ENCODE measurements at regions not wholly inside any gene's neighbourhood (a gene's known extent, or its start where the extent isn't known, plus 50 kb on each side); places are given as distances from the start of the nearest gene placed in this dataset.
"Not testable (repeated sequence)": the region's sequence is repeated elsewhere in the genome, so short reads cannot be mapped to it uniquely, and the experiment has no call there.

- DNase-seq, result no peak
Observed at GRCh38 chr9:104334549-104334948, 169.5 kb upstream of the OR13F1 start.

GRCh38 chr9:104339692-104340091 lies 164.4 kb upstream of the OR13F1 start:
- DNase-seq, result no peak

- no peak for DNase-seq
Observed at GRCh38 chr9:104342552-104342951, 161.5 kb upstream of the OR13F1 start.

- no peak for DNase-seq
Observed at GRCh38 chr9:104345061-104345460, 159.0 kb upstream of the OR13F1 start.

GRCh38 chr9:104350541-104350940 lies 153.5 kb upstream of the OR13F1 start:
- DNase-seq, result no peak

- no peak for DNase-seq
Observed at GRCh38 chr9:104351726-104352125, 152.3 kb upstream of the OR13F1 start.

GRCh38 chr9:104361207-104361606 lies 142.9 kb upstream of the OR13F1 start:
- DNase-seq, result no peak

GRCh38 chr9:104362912-104363472 lies 141.1 kb upstream of the OR13F1 start:
- no peak for DNase-seq

- no peak for DNase-seq
Observed at GRCh38 chr9:104367507-104367906, 136.6 kb upstream of the OR13F1 start.

GRCh38 chr9:104368318-104368717 lies 135.7 kb upstream of the OR13F1 start:
- DNase-seq, result not testable (repeated sequence)

GRCh38 chr9:104374711-104375110 lies 129.4 kb upstream of the OR13F1 start:
- no peak for DNase-seq

- no peak for DNase-seq
Observed at GRCh38 chr9:104386013-104386412, 118.0 kb upstream of the OR13F1 start.

- peak; percentile 1 for DNase-seq
Observed at GRCh38 chr9:104386425-104387069, 117.5 kb upstream of the OR13F1 start.

GRCh38 chr9:104388071-104388470 lies 116.0 kb upstream of the OR13F1 start:
- DNase-seq, result no peak

GRCh38 chr9:104389341-104389740 lies 114.7 kb upstream of the OR13F1 start:
- no peak for DNase-seq

GRCh38 chr9:104394901-104395300 lies 109.2 kb upstream of the OR13F1 start:
- DNase-seq, result not testable (repeated sequence)

GRCh38 chr9:104412238-104412637 lies 91.8 kb upstream of the OR13F1 start:
- no peak for DNase-seq

GRCh38 chr9:104416470-104416869 lies 87.6 kb upstream of the OR13F1 start:
- no peak for DNase-seq

- no peak for DNase-seq
Observed at GRCh38 chr9:104417296-104417695, 86.8 kb upstream of the OR13F1 start.

- no peak for DNase-seq
Observed at GRCh38 chr9:104429031-104429546, 75.0 kb upstream of the OR13F1 start.

- DNase-seq, result no peak
Observed at GRCh38 chr9:104435059-104435458, 69.0 kb upstream of the OR13F1 start.

GRCh38 chr9:104448036-104448435 lies 56.0 kb upstream of the OR13F1 start:
- DNase-seq, result no peak
